ENCODE measurements at regions not wholly inside any gene's neighbourhood (a gene's known extent, or its start where the extent isn't known, plus 50 kb on each side); places are given as distances from the start of the nearest gene placed in this dataset.

DNA sequence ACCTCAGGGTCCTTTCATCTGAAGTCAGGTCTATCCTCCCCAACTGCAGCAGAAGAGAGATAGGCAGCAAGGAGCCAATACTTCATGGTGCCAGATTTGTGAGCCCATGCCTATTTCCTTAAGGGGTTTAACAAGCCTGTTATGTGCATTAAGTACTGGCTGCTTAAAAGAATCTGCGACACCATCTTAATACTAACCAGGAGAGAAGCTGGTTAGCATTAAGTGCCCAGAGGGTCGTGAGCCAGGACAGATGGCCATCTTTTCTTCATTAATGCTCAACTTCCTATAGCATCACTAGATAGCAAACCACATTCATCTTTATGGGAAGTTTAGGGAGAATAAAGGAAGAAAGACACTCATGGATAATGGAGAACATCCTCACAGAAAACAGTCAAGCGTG, 289.1 kb downstream of the ETAA1 start:
- WGBS, 3 donors = 80 to 86% (median 82%) methylated on average over 3 of the region's 3 CpGs
- Histone ChIP-seq H3K4me3 (ENCODE audit: low read depth in 1 of 3, low read length in 3 of 3) (no peak overlapping the region), H3K27me3 (ENCODE audit: control insufficient read depth in 3 of 3, insufficient read depth in 3 of 3, low read length in 3 of 3) (no peaks in the 10 kb centered on the region), H3K4me1 (ENCODE audit: control insufficient read depth in 3 of 3, insufficient read depth in 2 of 3, low read depth in 1 of 3, low read length in 2 of 3) (no peaks in the 10 kb centered on the region), H3K9me3 (ENCODE audit: control insufficient read depth in 2 of 2, insufficient read depth in 1 of 2, low read depth in 1 of 2, low read length in 1 of 2) (no peaks in the 10 kb centered on the region), H3K27ac (ENCODE audit: low read depth in 1 of 3, low read length in 2 of 3) (no peak overlapping the region), H3K36me3 (ENCODE audit: control insufficient read depth in 3 of 3, insufficient read depth in 2 of 3, low read depth in 1 of 3, low read length in 3 of 3) (no peaks in the 10 kb centered on the region)
- DNase-seq (no peak), FAIRE-seq (no peak)

DNA sequence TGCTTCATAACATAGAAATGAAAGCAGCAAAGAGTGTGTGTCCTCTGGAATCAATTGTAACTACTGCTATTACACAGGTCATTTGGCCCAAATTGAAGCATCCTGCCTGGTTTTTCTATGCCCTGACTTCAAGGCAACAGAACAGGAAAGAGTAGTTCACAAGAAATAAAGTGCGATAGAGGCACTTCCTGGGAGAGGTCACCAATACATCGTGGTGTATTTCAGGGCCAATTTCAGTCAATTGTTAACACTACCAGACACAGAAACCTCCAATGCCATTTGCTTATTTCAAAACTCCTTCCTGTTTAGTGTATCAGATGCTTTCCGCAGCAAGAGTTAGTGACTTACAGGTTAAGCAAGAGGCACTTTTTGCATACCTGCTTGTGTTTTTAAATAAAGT, 292.1 kb downstream of the ETAA1 start:
- Histone ChIP-seq H3K4me1 (ENCODE audit: control insufficient read depth in 3 of 3, insufficient read depth in 2 of 3, low read depth in 1 of 3, low read length in 2 of 3) (no peaks in the 10 kb centered on the region), H3K4me3 (ENCODE audit: low read depth in 1 of 3, low read length in 3 of 3) (no peak overlapping the region), H3K36me3 (ENCODE audit: control insufficient read depth in 3 of 3, insufficient read depth in 2 of 3, low read depth in 1 of 3, low read length in 3 of 3) (no peaks in the 10 kb centered on the region), H3K27ac (ENCODE audit: low read depth in 1 of 3, low read length in 2 of 3) (no peak overlapping the region), H3K9me3 (ENCODE audit: control insufficient read depth in 2 of 2, insufficient read depth in 1 of 2, low read depth in 1 of 2, low read length in 1 of 2) (no peaks in the 10 kb centered on the region), H3K27me3 (ENCODE audit: control insufficient read depth in 3 of 3, insufficient read depth in 3 of 3, low read length in 3 of 3) (no peaks in the 10 kb centered on the region)
- no peak for DNase-seq
- 58 to 73% (median 63%) methylated on average over 3 of the region's 3 CpGs for WGBS, 3 donors
- no peak for FAIRE-seq

DNA sequence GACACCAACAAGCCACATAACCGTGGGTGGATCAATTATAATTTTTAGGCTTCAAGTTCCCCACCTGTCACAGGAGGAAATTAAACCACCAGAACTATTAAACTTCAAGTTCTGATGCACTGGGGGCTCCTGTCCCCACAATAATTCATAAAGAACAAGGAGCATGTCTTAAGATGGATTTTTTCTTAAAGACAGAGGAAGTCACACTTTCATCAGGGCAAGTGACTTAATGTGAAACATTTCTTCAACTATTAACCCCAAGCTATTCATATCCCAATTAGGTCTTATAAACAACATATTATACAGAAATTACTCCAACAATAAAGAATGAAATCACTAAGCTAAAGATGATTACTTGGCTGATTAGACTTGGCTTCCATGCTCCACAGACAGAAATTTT, 292.5 kb downstream of the ETAA1 start:
- Histone ChIP-seq H3K4me3 (ENCODE audit: low read depth in 1 of 3, low read length in 3 of 3) (no peak overlapping the region), H3K9me3 (ENCODE audit: control insufficient read depth in 2 of 2, insufficient read depth in 1 of 2, low read depth in 1 of 2, low read length in 1 of 2) (no peaks in the 10 kb centered on the region), H3K27ac (ENCODE audit: low read depth in 1 of 3, low read length in 2 of 3) (no peak overlapping the region), H3K36me3 (ENCODE audit: control insufficient read depth in 3 of 3, insufficient read depth in 2 of 3, low read depth in 1 of 3, low read length in 3 of 3) (no peaks in the 10 kb centered on the region), H3K27me3 (ENCODE audit: control insufficient read depth in 3 of 3, insufficient read depth in 3 of 3, low read length in 3 of 3) (no peaks in the 10 kb centered on the region), H3K4me1 (ENCODE audit: control insufficient read depth in 3 of 3, insufficient read depth in 2 of 3, low read depth in 1 of 3, low read length in 2 of 3) (no peaks in the 10 kb centered on the region)
- DNase-seq (no peak), FAIRE-seq (no peak)
- whole genome bisulfite sequencing, 3 donors = 43 to 56% (median 52%) methylated on average over 1 of the region's 1 CpG

DNA sequence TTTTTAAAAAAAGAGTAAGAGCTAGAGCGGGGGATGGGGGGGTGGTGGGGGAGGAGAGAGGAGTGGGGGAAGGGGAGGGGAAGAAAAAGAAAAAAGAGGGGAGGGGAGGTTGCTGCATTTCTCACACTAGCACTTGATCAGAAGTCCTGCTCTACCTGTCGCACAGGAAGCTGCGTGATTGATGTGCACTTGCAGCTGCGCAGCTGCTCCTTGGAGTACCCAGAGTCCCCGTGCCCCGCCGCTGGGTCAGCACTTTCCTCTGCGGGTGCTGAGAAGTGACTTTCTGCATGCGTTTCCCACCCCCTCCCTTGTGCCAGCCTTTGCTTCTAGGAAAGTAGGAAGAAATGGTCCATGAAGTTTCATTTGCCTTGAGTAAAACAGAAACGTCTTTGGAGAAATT, 297.3 kb downstream of the ETAA1 start:
- FAIRE-seq = no peak
- no peak overlapping the region for H3K4me3 ChIP-seq (ENCODE audit: low read depth in 1 of 3, low read length in 3 of 3)
- no peaks in the 10 kb centered on the region for H3K9me3 ChIP-seq (ENCODE audit: control insufficient read depth in 2 of 2, insufficient read depth in 1 of 2, low read depth in 1 of 2, low read length in 1 of 2)
- no peak overlapping the region for H3K27ac ChIP-seq (ENCODE audit: low read depth in 1 of 3, low read length in 2 of 3)
- DNase-seq = no peak
- no peaks in the 10 kb centered on the region for H3K36me3 ChIP-seq (ENCODE audit: control insufficient read depth in 3 of 3, insufficient read depth in 2 of 3, low read depth in 1 of 3, low read length in 3 of 3)
- no peaks in the 10 kb centered on the region for H3K27me3 ChIP-seq (ENCODE audit: control insufficient read depth in 3 of 3, insufficient read depth in 3 of 3, low read length in 3 of 3)
- WGBS, 3 donors = 30 to 48% (median 31%) methylated on average over 10 of the region's 10 CpGs
- H3K4me1 ChIP-seq (ENCODE audit: control insufficient read depth in 3 of 3, insufficient read depth in 2 of 3, low read depth in 1 of 3, low read length in 2 of 3) = no peaks in the 10 kb centered on the region

DNA sequence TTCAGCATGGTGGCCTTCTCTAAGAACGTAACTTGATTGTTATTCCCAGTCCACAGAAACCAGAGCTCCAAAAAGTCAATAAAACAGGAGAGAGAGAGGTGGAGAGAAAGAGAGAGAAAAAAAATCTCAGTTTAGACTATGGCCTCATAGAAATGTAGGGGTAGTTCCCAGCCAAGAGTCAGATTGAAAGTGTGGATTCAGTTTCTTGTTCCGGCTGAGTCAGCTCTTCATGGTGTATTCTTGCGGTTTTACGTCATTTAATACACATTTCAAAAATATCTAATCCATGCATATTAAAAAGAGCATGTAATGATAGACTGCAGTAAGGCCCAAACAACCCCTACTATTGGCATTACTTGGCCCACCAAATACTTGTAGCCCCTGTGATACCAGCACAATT, 303.9 kb downstream of the ETAA1 start:
- no peak overlapping the region for H3K4me3 ChIP-seq (ENCODE audit: low read depth in 1 of 3, low read length in 3 of 3)
- no peaks in the 10 kb centered on the region for H3K36me3 ChIP-seq (ENCODE audit: control insufficient read depth in 3 of 3, insufficient read depth in 2 of 3, low read depth in 1 of 3, low read length in 3 of 3)
- DNase-seq (no peak), FAIRE-seq (no peak)
- no peaks in the 10 kb centered on the region for H3K4me1 ChIP-seq (ENCODE audit: control insufficient read depth in 3 of 3, insufficient read depth in 2 of 3, low read depth in 1 of 3, low read length in 2 of 3)
- 74 to 90% (median 84%) methylated on average over 4 of the region's 4 CpGs for WGBS, 3 donors
- H3K27ac ChIP-seq (ENCODE audit: low read depth in 1 of 3, low read length in 2 of 3) = no peak overlapping the region
- no peaks in the 10 kb centered on the region for H3K27me3 ChIP-seq (ENCODE audit: control insufficient read depth in 3 of 3, insufficient read depth in 3 of 3, low read length in 3 of 3)
- no peaks in the 10 kb centered on the region for H3K9me3 ChIP-seq (ENCODE audit: control insufficient read depth in 2 of 2, insufficient read depth in 1 of 2, low read depth in 1 of 2, low read length in 1 of 2)

DNA sequence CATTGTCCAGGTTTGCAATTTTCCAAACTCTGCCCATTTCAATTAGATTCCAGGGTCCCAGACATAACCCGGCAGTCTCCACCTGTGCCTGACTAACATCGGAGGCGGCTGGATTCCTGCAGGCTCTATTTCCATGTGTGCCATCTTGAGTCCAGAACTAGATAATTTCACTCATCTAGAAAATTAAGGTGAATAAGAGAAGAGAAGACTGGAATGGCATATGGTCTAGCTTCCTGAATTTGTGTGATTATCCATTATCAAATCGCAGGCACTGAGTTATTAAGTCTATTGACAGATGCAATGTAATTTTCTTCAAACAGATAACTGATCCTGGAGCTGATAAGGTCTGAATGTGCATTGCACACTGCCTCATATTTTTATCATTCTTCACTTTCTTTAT, 305.2 kb downstream of the ETAA1 start:
- FAIRE-seq = no peak
- WGBS, 3 donors = 75 to 82% (median 82%) methylated on average over 4 of the region's 4 CpGs

DNA sequence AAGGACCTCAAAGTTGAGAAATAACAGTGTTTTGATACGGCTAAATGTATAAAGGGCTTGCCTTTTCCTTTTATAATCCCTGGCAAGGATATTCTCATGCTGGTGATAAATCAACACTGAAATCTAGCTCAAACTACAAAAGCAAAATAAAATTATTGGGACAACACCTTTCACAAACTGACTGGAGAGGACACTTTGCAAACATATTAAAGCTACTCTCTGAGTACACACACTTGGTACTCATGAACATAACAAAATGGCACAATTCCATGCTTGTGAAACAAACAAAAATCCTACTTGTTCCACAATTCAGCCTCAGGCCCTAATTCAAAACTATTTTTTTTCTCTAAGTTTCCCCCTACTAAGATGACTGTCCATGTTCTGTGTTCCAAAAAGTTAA, 305.8 kb downstream of the ETAA1 start:
- Histone ChIP-seq H3K36me3 (ENCODE audit: control insufficient read depth in 3 of 3, insufficient read depth in 2 of 3, low read depth in 1 of 3, low read length in 3 of 3) (no peaks in the 10 kb centered on the region), H3K4me3 (ENCODE audit: low read depth in 1 of 3, low read length in 3 of 3) (no peak overlapping the region), H3K9me3 (ENCODE audit: control insufficient read depth in 2 of 2, insufficient read depth in 1 of 2, low read depth in 1 of 2, low read length in 1 of 2) (no peaks in the 10 kb centered on the region), H3K27me3 (ENCODE audit: control insufficient read depth in 3 of 3, insufficient read depth in 3 of 3, low read length in 3 of 3) (no peaks in the 10 kb centered on the region), H3K27ac (ENCODE audit: low read depth in 1 of 3, low read length in 2 of 3) (no peak overlapping the region), H3K4me1 (ENCODE audit: control insufficient read depth in 3 of 3, insufficient read depth in 2 of 3, low read depth in 1 of 3, low read length in 2 of 3) (no peaks in the 10 kb centered on the region)
- 58 to 81% (median 69%) methylated on average over 1 of the region's 1 CpG for WGBS, 3 donors
- no peak for DNase-seq
- no peak for FAIRE-seq

More for the DNA sequence above, 305.2 kb downstream of the ETAA1 start:
- no peak overlapping the region for H3K4me3 ChIP-seq (ENCODE audit: low read depth in 1 of 3, low read length in 3 of 3)
- H3K9me3 ChIP-seq (ENCODE audit: control insufficient read depth in 2 of 2, insufficient read depth in 1 of 2, low read depth in 1 of 2, low read length in 1 of 2) = no peaks in the 10 kb centered on the region
- no peaks in the 10 kb centered on the region for H3K36me3 ChIP-seq (ENCODE audit: control insufficient read depth in 3 of 3, insufficient read depth in 2 of 3, low read depth in 1 of 3, low read length in 3 of 3)
- H3K27me3 ChIP-seq (ENCODE audit: control insufficient read depth in 3 of 3, insufficient read depth in 3 of 3, low read length in 3 of 3) = no peaks in the 10 kb centered on the region
- H3K4me1 ChIP-seq (ENCODE audit: control insufficient read depth in 3 of 3, insufficient read depth in 2 of 3, low read depth in 1 of 3, low read length in 2 of 3) = no peaks in the 10 kb centered on the region
- H3K27ac ChIP-seq (ENCODE audit: low read depth in 1 of 3, low read length in 2 of 3) = no peak overlapping the region
- no peak for DNase-seq

DNA sequence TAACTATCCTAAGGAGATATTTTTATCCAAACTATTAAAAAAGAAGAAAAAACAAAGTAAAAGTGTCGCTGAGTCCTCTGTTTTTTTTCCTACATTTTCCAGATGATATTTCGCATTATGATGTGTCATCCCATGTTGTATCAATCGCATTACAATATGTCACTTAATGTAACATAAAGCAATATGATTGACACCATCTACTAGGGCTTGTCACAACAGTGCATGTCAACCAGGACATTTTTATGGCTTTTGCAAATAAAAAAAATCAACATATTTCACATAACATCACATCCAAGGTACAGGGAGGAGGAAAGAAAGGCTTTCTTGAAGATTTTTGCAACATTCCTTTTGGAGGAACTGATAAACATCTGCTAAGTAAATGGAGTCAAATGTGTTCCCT, 308.9 kb downstream of the ETAA1 start:
- Histone ChIP-seq H3K4me1 (ENCODE audit: control insufficient read depth in 3 of 3, insufficient read depth in 2 of 3, low read depth in 1 of 3, low read length in 2 of 3) (no peaks in the 10 kb centered on the region), H3K4me3 (ENCODE audit: low read depth in 1 of 3, low read length in 3 of 3) (no peak overlapping the region), H3K27ac (ENCODE audit: low read depth in 1 of 3, low read length in 2 of 3) (no peak overlapping the region), H3K27me3 (ENCODE audit: control insufficient read depth in 3 of 3, insufficient read depth in 3 of 3, low read length in 3 of 3) (no peaks in the 10 kb centered on the region), H3K36me3 (ENCODE audit: control insufficient read depth in 3 of 3, insufficient read depth in 2 of 3, low read depth in 1 of 3, low read length in 3 of 3) (no peaks in the 10 kb centered on the region), H3K9me3 (ENCODE audit: control insufficient read depth in 2 of 2, insufficient read depth in 1 of 2, low read depth in 1 of 2, low read length in 1 of 2) (no peaks in the 10 kb centered on the region)
- DNase-seq (no peak), FAIRE-seq (no peak)
- WGBS, 3 donors = 85 to 90% (median 89%) methylated on average over 3 of the region's 3 CpGs

DNA sequence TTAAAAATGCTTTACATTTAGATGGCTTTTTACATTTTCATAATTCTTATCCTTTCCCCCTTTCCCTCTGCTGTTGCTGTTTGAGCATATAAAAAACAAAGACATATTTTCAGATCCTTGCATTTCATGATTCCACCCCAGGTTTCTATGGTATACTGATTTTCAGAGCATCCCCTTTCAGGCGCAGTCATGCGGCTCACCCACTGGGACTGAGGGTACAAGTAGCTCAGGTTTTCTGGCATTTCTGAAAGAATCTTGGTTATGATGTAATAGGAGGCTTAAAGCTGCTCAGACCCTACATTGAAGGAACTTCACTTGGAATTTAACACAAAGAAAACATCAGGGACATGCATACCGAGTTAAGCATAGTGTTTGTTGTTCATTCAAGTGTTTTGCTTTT, 310.8 kb downstream of the ETAA1 start:
- no peak for DNase-seq
- Histone ChIP-seq H3K36me3 (ENCODE audit: control insufficient read depth in 3 of 3, insufficient read depth in 2 of 3, low read depth in 1 of 3, low read length in 3 of 3) (no peaks in the 10 kb centered on the region), H3K27ac (ENCODE audit: low read depth in 1 of 3, low read length in 2 of 3) (no peak overlapping the region), H3K27me3 (ENCODE audit: control insufficient read depth in 3 of 3, insufficient read depth in 3 of 3, low read length in 3 of 3) (no peaks in the 10 kb centered on the region), H3K4me1 (ENCODE audit: control insufficient read depth in 3 of 3, insufficient read depth in 2 of 3, low read depth in 1 of 3, low read length in 2 of 3) (no peaks in the 10 kb centered on the region), H3K9me3 (ENCODE audit: control insufficient read depth in 2 of 2, insufficient read depth in 1 of 2, low read depth in 1 of 2, low read length in 1 of 2) (no peaks in the 10 kb centered on the region), H3K4me3 (ENCODE audit: low read depth in 1 of 3, low read length in 3 of 3) (no peak overlapping the region)
- 86 to 93% (median 89%) methylated on average over 3 of the region's 3 CpGs for WGBS, 3 donors
- no peak for FAIRE-seq

Measured in small intestine (tissue), 7 donors.